GM12864 (cell line): ENCODE measurements at regions not wholly inside any gene's neighbourhood (a gene's known extent, or its start where the extent isn't known, plus 50 kb on each side); places are given as distances from the start of the nearest gene placed in this dataset.

Experiments
- DNase-seq: peaks from one replicate; pipeline ENCODE4 v3.0.0-alpha.2; 2011; ENCODE audit warnings: low read depth
- H3K4me3 ChIP-seq: 2 replicates; pipeline ENCODE4 v1.5.1; 2011; ENCODE audit warnings: mild to moderate bottlenecking, low read depth, low read length, control low read depth
- TF ChIP-seq, protein P1 (sequence below): IDR thresholded peaks from 2 replicates; pipeline ENCODE4 v1.5.1; 2011; ENCODE audit warnings: low read depth, mild to moderate bottlenecking, moderate library complexity, low read length, control low read depth, inconsistent platforms; ENCODE audit errors: missing control alignments

- no peak overlapping the region for H3K4me3 ChIP-seq
- no peak for DNase-seq
- TF ChIP-seq, protein P1, sequence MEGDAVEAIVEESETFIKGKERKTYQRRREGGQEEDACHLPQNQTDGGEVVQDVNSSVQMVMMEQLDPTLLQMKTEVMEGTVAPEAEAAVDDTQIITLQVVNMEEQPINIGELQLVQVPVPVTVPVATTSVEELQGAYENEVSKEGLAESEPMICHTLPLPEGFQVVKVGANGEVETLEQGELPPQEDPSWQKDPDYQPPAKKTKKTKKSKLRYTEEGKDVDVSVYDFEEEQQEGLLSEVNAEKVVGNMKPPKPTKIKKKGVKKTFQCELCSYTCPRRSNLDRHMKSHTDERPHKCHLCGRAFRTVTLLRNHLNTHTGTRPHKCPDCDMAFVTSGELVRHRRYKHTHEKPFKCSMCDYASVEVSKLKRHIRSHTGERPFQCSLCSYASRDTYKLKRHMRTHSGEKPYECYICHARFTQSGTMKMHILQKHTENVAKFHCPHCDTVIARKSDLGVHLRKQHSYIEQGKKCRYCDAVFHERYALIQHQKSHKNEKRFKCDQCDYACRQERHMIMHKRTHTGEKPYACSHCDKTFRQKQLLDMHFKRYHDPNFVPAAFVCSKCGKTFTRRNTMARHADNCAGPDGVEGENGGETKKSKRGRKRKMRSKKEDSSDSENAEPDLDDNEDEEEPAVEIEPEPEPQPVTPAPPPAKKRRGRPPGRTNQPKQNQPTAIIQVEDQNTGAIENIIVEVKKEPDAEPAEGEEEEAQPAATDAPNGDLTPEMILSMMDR, result no peak
These were observed 76.7 kb upstream of the WDR75 start for GRCh38 chr2:189364607-189365006.

DNA sequence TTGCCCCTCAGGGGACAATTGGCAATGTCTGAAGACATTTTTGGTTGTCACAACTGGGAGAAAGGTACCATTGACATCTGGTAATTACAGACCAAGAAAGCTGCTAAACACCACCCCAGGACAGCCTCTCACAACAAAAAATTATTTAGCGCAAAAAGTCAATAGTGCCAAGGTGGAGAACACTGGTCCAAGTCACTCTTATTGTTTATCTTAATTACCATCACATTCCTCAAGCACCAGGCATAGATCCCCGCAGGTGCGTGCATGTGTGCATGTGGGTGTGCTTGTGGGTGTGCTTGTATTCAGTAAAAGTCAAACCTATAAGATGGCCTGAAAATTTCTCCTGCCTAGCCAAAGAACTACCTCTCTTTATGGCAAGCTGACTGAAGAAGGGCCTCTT, 74.9 kb upstream of the WDR75 start:
- no peak overlapping the region for H3K4me3 ChIP-seq
- DNase-seq, result no peak
- TF ChIP-seq, protein P1, result no peak

DNA sequence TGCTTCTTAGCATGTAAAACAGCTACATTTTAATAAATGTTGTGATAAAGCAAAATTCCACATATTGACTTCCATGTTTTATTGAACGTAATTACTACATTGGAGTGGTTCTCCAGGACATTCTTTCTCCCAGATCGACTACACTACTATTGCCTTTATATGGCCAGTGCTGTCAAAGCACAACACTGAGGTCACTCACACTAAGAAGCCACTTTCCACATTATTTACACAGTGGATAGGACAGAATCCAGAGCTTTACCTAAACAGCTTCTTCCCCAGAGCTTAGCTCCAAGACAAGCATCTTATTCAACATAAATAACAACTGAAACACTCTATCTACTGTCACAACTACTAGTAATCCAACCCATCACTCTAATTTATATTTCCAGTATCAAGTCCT, 73.9 kb upstream of the WDR75 start:
- H3K4me3 ChIP-seq, result no peak overlapping the region
- TF ChIP-seq, protein P1, result no peak
- DNase-seq, result no peak

DNA sequence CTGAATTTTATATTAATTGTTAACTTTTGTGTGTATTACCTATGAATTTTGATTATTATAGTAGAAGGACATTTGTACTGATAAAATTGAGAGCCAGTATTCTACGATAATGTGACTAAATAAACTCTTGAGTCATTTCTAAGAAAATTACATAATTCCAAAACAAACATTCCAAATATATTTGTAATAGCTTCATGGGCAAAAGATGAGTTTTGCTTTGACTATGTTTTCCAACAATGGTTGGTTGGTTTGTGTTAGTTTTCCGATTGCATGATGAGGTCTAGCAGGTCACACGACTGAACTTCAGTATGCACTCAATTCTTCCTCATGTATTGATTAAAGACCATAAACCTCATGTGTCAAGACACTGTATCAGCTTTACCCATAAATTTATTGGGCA, 71.7 kb upstream of the WDR75 start:
- TF ChIP-seq, protein P1, result no peak

DNA sequence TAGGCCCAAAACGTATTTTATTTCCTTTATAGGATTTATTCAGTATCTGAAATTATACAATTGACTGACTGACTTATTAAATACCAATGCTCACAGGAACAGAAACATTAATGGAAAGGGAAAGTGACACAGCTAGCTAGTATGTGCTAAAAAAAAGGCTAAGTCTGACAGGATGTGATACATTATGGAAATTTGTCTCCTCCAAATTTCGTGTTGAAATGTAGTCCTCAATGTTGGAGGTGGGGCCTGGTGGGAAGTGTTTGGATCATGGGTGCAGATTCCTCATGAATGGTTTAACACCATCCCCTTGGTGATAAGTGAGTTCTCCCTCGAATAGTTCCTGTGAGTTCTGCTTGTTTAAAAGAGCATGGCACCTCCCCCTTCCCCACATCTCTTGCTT, 70.6 kb upstream of the WDR75 start:
- TF ChIP-seq, protein P1, result no peak
- H3K4me3 ChIP-seq, result no peak overlapping the region
- no peak for DNase-seq

More for the DNA sequence above, 71.7 kb upstream of the WDR75 start:
- no peak for DNase-seq
- H3K4me3 ChIP-seq, result no peak overlapping the region

GRCh38 chr2:189372688-189373257, 68.5 kb upstream of the WDR75 start:
- H3K4me3 ChIP-seq, result no peak overlapping the region
- no peak for DNase-seq
- TF ChIP-seq, protein P1, result no peak

GRCh38 chr2:189374481-189374880, 66.8 kb upstream of the WDR75 start:
- DNase-seq, result no peak
- H3K4me3 ChIP-seq, result no peak overlapping the region
- TF ChIP-seq, protein P1, result no peak
